Glutamatergic neuron (in vitro differentiated cells): ENCODE measurements at regions not wholly inside any gene's neighbourhood (a gene's known extent, or its start where the extent isn't known, plus 50 kb on each side); places are given as distances from the start of the nearest gene placed in this dataset.

Experiments used
- DNase-seq: peaks from one replicate; pipeline ENCODE4 v3.0.0; 2022
- H3K27ac Mint-ChIP-seq: one replicate; pipeline ENCODE4 v1.8.0; 2020; ENCODE audit warnings: mild to moderate bottlenecking, mixed read lengths, inconsistent platforms; ENCODE audit not compliant: unreplicated experiment
- H3K27me3 Mint-ChIP-seq: one replicate; pipeline ENCODE4 v1.8.0; 2020; ENCODE audit warnings: mild to moderate bottlenecking, moderate library complexity, mixed read lengths, inconsistent platforms; ENCODE audit not compliant: unreplicated experiment
- H3K36me3 Mint-ChIP-seq: one replicate; pipeline ENCODE4 v1.8.0; 2020; ENCODE audit warnings: mild to moderate bottlenecking, mixed read lengths, inconsistent platforms; ENCODE audit not compliant: unreplicated experiment
- H3K4me1 Mint-ChIP-seq: one replicate; pipeline ENCODE4 v1.8.0; 2020; ENCODE audit warnings: mild to moderate bottlenecking, low read depth, mixed read lengths, inconsistent platforms; ENCODE audit not compliant: unreplicated experiment
- H3K4me3 Mint-ChIP-seq: one replicate; pipeline ENCODE4 v1.8.0; 2020; ENCODE audit warnings: mild to moderate bottlenecking, mixed read lengths, inconsistent platforms; ENCODE audit not compliant: unreplicated experiment
- H3K9me3 Mint-ChIP-seq: one replicate; pipeline ENCODE4 v1.8.0; 2020; ENCODE audit warnings: mild to moderate bottlenecking, moderate library complexity, mixed read lengths, inconsistent platforms; ENCODE audit not compliant: unreplicated experiment
- CTCF ChIP-seq: fragments of 200-600 bp; sonication (generic); IDR thresholded peaks from one replicate; pipeline ENCODE4 v1.5.0; 2021; ENCODE audit not compliant: partially characterized antibody, unreplicated experiment

- Mint-ChIP-seq H3K4me1 (no peaks in the 10 kb centered on the region), H3K9me3 (no peaks in the 10 kb centered on the region), H3K27ac (no peak overlapping the region), H3K27me3 (no peaks in the 10 kb centered on the region), H3K4me3 (no peak overlapping the region), H3K36me3 (no peaks in the 10 kb centered on the region)
- TF ChIP-seq CTCF = no peak
- no peak for DNase-seq
Measured at GRCh38 chr18:65498605-65499004, 252.2 kb upstream of the CDH7 start.

- peak overlapping the region; percentile 90 for H3K27ac Mint-ChIP-seq
- peak overlapping the region; percentile 63 for H3K4me3 Mint-ChIP-seq
Measured at GRCh38 chr18:65487569-65487968, 263.2 kb upstream of the CDH7 start.

GRCh38 chr18:65477455-65477854 lies 273.4 kb upstream of the CDH7 start:
- Mint-ChIP-seq H3K27ac (no peak overlapping the region), H3K9me3 (no peaks in the 10 kb centered on the region), H3K4me1 (peaks cover 4% of the 10 kb centered on the region), H3K36me3 (no peaks in the 10 kb centered on the region), H3K4me3 (no peak overlapping the region), H3K27me3 (no peaks in the 10 kb centered on the region)
- TF ChIP-seq CTCF = no peak
- DNase-seq = no peak

More at GRCh38 chr18:65487569-65487968, 263.2 kb upstream of the CDH7 start:
- Mint-ChIP-seq H3K4me1 (peaks cover 32% of the 10 kb centered on the region), H3K27me3 (peaks cover 3% of the 10 kb centered on the region), H3K36me3 (no peaks in the 10 kb centered on the region), H3K9me3 (peaks cover 2% of the 10 kb centered on the region)
- TF ChIP-seq CTCF = no peak
- no peak for DNase-seq

- H3K4me3 Mint-ChIP-seq = no peak overlapping the region
- no peak for DNase-seq
- H3K4me1 Mint-ChIP-seq = peaks cover 7% of the 10 kb centered on the region
- no peak overlapping the region for H3K27ac Mint-ChIP-seq
- TF ChIP-seq CTCF = no peak
- no peaks in the 10 kb centered on the region for H3K27me3 Mint-ChIP-seq
- H3K36me3 Mint-ChIP-seq = no peaks in the 10 kb centered on the region
- no peaks in the 10 kb centered on the region for H3K9me3 Mint-ChIP-seq
Measured at GRCh38 chr18:65468881-65469280, 281.9 kb upstream of the CDH7 start.

- no peak overlapping the region for H3K27ac Mint-ChIP-seq
- TF ChIP-seq CTCF = no peak
- no peak for DNase-seq
- H3K36me3 Mint-ChIP-seq = no peaks in the 10 kb centered on the region
- H3K27me3 Mint-ChIP-seq = no peaks in the 10 kb centered on the region
- H3K9me3 Mint-ChIP-seq = no peaks in the 10 kb centered on the region
- no peaks in the 10 kb centered on the region for H3K4me1 Mint-ChIP-seq
- no peak overlapping the region for H3K4me3 Mint-ChIP-seq
Measured at GRCh38 chr18:65464361-65464760, 286.5 kb upstream of the CDH7 start.
